Thoracic aorta (tissue), 2 donors: ENCODE measurements at regions not wholly inside any gene's neighbourhood (a gene's known extent, or its start where the extent isn't known, plus 50 kb on each side); places are given as distances from the start of the nearest gene placed in this dataset.
A peak's percentile ranks its signal among the peaks of the same experiment; 100 is the strongest.

Experiments
- ATAC-seq: fragments of 150-250 bp; one replicate; pipeline ENCODE4 v1.8.0; 2017; ENCODE audit warnings: low read depth; ENCODE audit not compliant: insufficient number of reproducible peaks, low FRiP score
- DNase-seq: peaks from one replicate; pipeline ENCODE4 v3.0.0-alpha.2; 2020; ENCODE audit warnings: low spot score
- H3K27ac ChIP-seq, 2 donors: fragments of 200-600 bp; sonication (generic); 1 replicate in 1 of 2; 2 replicates in 1 of 2; pipeline ENCODE4 v1.5.1; 2016; ENCODE audit warnings: mild to moderate bottlenecking in 2 of 2, moderate library complexity in 2 of 2
- H3K27me3 ChIP-seq: fragments of 200-600 bp; sonication (generic); replicated peaks from 2 replicates; pipeline ENCODE4 v1.6.0; 2016; ENCODE audit warnings: mild to moderate bottlenecking; ENCODE audit not compliant: insufficient read depth
- H3K36me3 ChIP-seq: fragments of 200-600 bp; sonication (generic); one replicate; pipeline ENCODE4 v1.5.1; 2016
- H3K4me1 ChIP-seq, 2 donors: fragments of 200-600 bp; sonication (generic); 1 replicate in 1 of 2; 2 replicates in 1 of 2; pipeline versions ENCODE4 v1.5.1 to v1.6.0; 2016; ENCODE audit warnings: low read depth in 2 of 2, mild to moderate bottlenecking in 1 of 2; ENCODE audit not compliant: control insufficient read depth in 1 of 2
- H3K4me3 ChIP-seq: fragments of 200-600 bp; sonication (generic); 2 replicates; pipeline ENCODE4 v1.5.1; 2016; ENCODE audit warnings: mild to moderate bottlenecking
- H3K9me3 ChIP-seq: fragments of 200-600 bp; sonication (generic); 2 replicates; pipeline ENCODE4 v1.5.1; 2016
- CTCF ChIP-seq: fragments of 200-600 bp; sonication (generic); IDR thresholded peaks from one replicate; pipeline ENCODE4 v1.5.1; 2019; ENCODE audit warnings: antibody characterized with exemption

GRCh38 chr14:96143906-96144305 is 60.7 kb upstream of the BDKRB2 start:
- ATAC-seq (no peak), DNase-seq (no peak)
- Histone ChIP-seq H3K27ac (no peak overlapping the region), H3K9me3 (no peaks in the 10 kb centered on the region), H3K4me3 (no peak overlapping the region), H3K36me3 (no peaks in the 10 kb centered on the region), H3K27me3 (no peaks in the 10 kb centered on the region), H3K4me1 (peaks cover 0 to 11% of the 10 kb centered on the region in 2 donors)
- no peak for TF ChIP-seq CTCF

GRCh38 chr14:96145116-96145864 is 59.3 kb upstream of the BDKRB2 start:
- TF ChIP-seq CTCF, result no peak
- Histone ChIP-seq H3K36me3 (no peaks in the 10 kb centered on the region), H3K27ac (peak overlapping the region in 1 of 2 donors; percentile 53), H3K27me3 (no peaks in the 10 kb centered on the region), H3K9me3 (no peaks in the 10 kb centered on the region), H3K4me1 (peaks cover 0 to 11% of the 10 kb centered on the region in 2 donors), H3K4me3 (no peak overlapping the region)
- DNase-seq, result no peak
- no peak for ATAC-seq

GRCh38 chr14:96146131-96146771 is 58.4 kb upstream of the BDKRB2 start:
- Histone ChIP-seq H3K4me3 (no peak overlapping the region), H3K4me1 (peaks cover 0 to 11% of the 10 kb centered on the region in 2 donors), H3K27me3 (no peaks in the 10 kb centered on the region), H3K27ac (peak overlapping the region in 1 of 2 donors; percentile 53), H3K9me3 (no peaks in the 10 kb centered on the region), H3K36me3 (no peaks in the 10 kb centered on the region)
- DNase-seq (peak; percentile 7), ATAC-seq (peak; percentile 67)
- TF ChIP-seq CTCF, result no peak

DNA sequence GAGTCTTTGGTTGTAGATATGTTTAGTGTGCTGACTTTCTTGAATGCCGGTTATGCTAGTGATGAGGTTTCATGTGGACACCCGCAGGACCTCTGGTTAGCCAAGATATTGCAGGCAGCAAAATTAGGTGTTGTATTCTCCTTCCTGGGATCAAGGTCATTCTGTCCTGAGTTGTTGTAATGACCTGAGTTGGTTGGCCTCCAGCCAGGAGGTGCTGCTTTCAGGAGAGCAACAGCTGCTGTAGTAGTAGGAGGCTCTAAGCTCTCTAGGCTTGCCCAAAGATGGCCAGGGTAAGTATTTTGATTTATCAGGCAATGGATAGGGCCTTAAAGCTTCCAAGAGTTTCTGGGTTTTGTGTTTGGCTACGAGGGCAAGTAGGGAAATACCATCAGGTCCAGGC is 56.0 kb upstream of the BDKRB2 start:
- Histone ChIP-seq H3K9me3 (no peaks in the 10 kb centered on the region), H3K4me1 (peaks cover 0 to 11% of the 10 kb centered on the region in 2 donors), H3K4me3 (no peak overlapping the region), H3K27me3 (no peaks in the 10 kb centered on the region), H3K27ac (no peak overlapping the region), H3K36me3 (no peaks in the 10 kb centered on the region)
- DNase-seq, result no peak
- no peak for TF ChIP-seq CTCF
- ATAC-seq, result no peak

DNA sequence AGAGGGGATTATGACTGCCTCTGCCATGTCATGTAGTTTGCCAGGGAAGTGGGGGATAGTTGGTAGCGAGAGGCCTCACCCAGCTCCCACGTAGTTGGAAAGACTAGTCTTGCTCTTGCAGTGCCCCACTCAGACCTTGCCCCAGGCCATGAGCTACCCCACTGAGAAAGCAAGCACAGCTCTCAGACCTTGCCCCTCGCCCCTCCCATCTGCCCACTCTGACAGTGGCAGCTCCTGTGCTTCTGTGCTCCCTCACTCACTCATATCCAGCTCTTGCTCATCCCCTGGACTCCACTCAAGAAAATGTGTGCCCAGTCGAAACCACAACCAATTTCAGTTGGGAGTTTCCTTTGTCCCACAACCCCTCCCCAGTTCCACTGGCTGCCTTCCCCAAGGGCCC is 55.5 kb upstream of the BDKRB2 start:
- Histone ChIP-seq H3K27ac (no peak overlapping the region), H3K36me3 (no peaks in the 10 kb centered on the region), H3K4me3 (no peak overlapping the region), H3K4me1 (peaks cover 0 to 11% of the 10 kb centered on the region in 2 donors), H3K9me3 (no peaks in the 10 kb centered on the region), H3K27me3 (no peaks in the 10 kb centered on the region)
- DNase-seq, result no peak
- no peak for ATAC-seq
- TF ChIP-seq CTCF, result no peak
